MM.1S (cell line): ENCODE measurements at regions not wholly inside any gene's neighbourhood (a gene's known extent, or its start where the extent isn't known, plus 50 kb on each side); places are given as distances from the start of the nearest gene placed in this dataset.
A peak's percentile ranks its signal among the peaks of the same experiment; 100 is the strongest.

ENCODE experiments used
- EZH2 ChIP-seq: fragments of 300-600 bp; sonication (generic); optimal IDR thresholded peaks from 2 replicates; pipeline ENCODE3; 2017; ENCODE audit warnings: low read depth, mild to moderate bottlenecking, antibody characterized with exemption, low read length, mixed read lengths
- EZH2phosphoT487 ChIP-seq: fragments of 300-600 bp; sonication (generic); IDR thresholded peaks from 2 replicates; pipeline ENCODE4 v1.6.1; 2018; ENCODE audit warnings: antibody characterized with exemption, low read length
- TF ChIP-seq, protein P1 (sequence below): fragments of 300-600 bp; sonication (generic); IDR thresholded peaks from 2 replicates; pipeline ENCODE4 v1.5.1; 2016; ENCODE audit warnings: antibody characterized with exemption, low read length, mixed read lengths

DNA sequence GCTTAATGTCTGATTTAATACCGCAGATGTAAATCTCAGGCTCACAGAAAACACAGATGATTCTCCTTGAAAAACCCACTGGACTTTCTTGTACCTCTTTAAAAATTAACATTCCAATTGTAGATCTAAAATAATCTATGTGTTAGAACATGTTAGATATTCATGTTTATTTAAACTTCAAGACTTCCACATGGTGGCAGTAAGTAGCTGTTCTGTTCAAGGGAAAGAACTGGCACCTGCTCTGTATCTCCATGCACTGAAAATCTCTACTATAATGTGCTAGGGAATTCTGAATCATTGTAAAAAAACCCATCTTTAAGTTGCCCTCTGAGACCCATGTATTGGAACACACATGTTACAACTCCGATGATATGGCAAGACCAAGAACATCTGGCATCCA is 366.9 kb downstream of the DMRTA1 start:
- TF ChIP-seq, protein P1, sequence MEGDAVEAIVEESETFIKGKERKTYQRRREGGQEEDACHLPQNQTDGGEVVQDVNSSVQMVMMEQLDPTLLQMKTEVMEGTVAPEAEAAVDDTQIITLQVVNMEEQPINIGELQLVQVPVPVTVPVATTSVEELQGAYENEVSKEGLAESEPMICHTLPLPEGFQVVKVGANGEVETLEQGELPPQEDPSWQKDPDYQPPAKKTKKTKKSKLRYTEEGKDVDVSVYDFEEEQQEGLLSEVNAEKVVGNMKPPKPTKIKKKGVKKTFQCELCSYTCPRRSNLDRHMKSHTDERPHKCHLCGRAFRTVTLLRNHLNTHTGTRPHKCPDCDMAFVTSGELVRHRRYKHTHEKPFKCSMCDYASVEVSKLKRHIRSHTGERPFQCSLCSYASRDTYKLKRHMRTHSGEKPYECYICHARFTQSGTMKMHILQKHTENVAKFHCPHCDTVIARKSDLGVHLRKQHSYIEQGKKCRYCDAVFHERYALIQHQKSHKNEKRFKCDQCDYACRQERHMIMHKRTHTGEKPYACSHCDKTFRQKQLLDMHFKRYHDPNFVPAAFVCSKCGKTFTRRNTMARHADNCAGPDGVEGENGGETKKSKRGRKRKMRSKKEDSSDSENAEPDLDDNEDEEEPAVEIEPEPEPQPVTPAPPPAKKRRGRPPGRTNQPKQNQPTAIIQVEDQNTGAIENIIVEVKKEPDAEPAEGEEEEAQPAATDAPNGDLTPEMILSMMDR = peak; percentile 23; the same call in 1 of the 2 replicates
- TF ChIP-seq EZH2 = no peak
- no peak for TF ChIP-seq EZH2phosphoT487
